GM18505 (cell line): ENCODE measurements at regions not wholly inside any gene's neighbourhood (a gene's known extent, or its start where the extent isn't known, plus 50 kb on each side); places are given as distances from the start of the nearest gene placed in this dataset.

Experiments used
- ATAC-seq: cut with Tn5 transposase; IDR thresholded peaks from one replicate; pipeline ENCODE4 v1.9.1; 2021; ENCODE audit not compliant: unreplicated experiment
- POLR2A ChIP-seq: IDR thresholded peaks from 4 replicates; pipeline ENCODE4 v1.6.1; 2011; ENCODE audit warnings: borderline replicate concordance; ENCODE audit not compliant: insufficient read depth, insufficient read length; ENCODE audit errors: extremely low read depth

- no peak for ATAC-seq
- no peak for TF ChIP-seq POLR2A
These were observed 487.1 kb downstream of the TLE1 start for GRCh38 chr9:81202292-81202691.

- no peak for ATAC-seq
- TF ChIP-seq POLR2A = no peak
These were observed 494.1 kb downstream of the TLE1 start for GRCh38 chr9:81195206-81195605.

GRCh38 chr9:81193362-81194339, 495.7 kb downstream of the TLE1 start:
- no peak for ATAC-seq
- no peak for TF ChIP-seq POLR2A

GRCh38 chr9:81191222-81191621, 498.1 kb downstream of the TLE1 start:
- ATAC-seq = no peak
- no peak for TF ChIP-seq POLR2A

- TF ChIP-seq POLR2A = no peak
- no peak for ATAC-seq
These were observed 498.7 kb downstream of the TLE1 start for GRCh38 chr9:81190659-81191058.

- TF ChIP-seq POLR2A = no peak
- no peak for ATAC-seq
These were observed 505.6 kb downstream of the TLE1 start for GRCh38 chr9:81183761-81184160.

- TF ChIP-seq POLR2A = no peak
- ATAC-seq = no peak
These were observed 506.9 kb downstream of the TLE1 start for GRCh38 chr9:81182431-81182830.

GRCh38 chr9:81174023-81174422, 515.3 kb downstream of the TLE1 start:
- no peak for ATAC-seq
- TF ChIP-seq POLR2A = no peak

GRCh38 chr9:81171689-81172088, 517.7 kb downstream of the TLE1 start:
- no peak for TF ChIP-seq POLR2A
- ATAC-seq = no peak

GRCh38 chr9:81162361-81162760, 527.0 kb downstream of the TLE1 start:
- ATAC-seq = no peak
- TF ChIP-seq POLR2A = no peak

- no peak for TF ChIP-seq POLR2A
- no peak for ATAC-seq
These were observed 533.0 kb downstream of the TLE1 start for GRCh38 chr9:81156381-81156780.

- TF ChIP-seq POLR2A = no peak
- ATAC-seq = no peak
These were observed 539.2 kb downstream of the TLE1 start for GRCh38 chr9:81150016-81150625.

- ATAC-seq = no peak
- TF ChIP-seq POLR2A = no peak
These were observed 542.5 kb downstream of the TLE1 start for GRCh38 chr9:81146684-81147337.
